Stimulated activated CD4-positive, alpha-beta T cell treated with anti-CD3 and anti-CD28 coated beads, TNF-alpha, amount 100 ng/mL, for 48 hours (primary cell): ENCODE measurements at regions not wholly inside any gene's neighbourhood (a gene's known extent, or its start where the extent isn't known, plus 50 kb on each side); places are given as distances from the start of the nearest gene placed in this dataset.

Experiments used
- DNase-seq, 3 donors: peaks; one replicate each; pipeline ENCODE4 v3.0.0-alpha.2; 2020; ENCODE audit warnings: low read depth in 3 of 3

DNA sequence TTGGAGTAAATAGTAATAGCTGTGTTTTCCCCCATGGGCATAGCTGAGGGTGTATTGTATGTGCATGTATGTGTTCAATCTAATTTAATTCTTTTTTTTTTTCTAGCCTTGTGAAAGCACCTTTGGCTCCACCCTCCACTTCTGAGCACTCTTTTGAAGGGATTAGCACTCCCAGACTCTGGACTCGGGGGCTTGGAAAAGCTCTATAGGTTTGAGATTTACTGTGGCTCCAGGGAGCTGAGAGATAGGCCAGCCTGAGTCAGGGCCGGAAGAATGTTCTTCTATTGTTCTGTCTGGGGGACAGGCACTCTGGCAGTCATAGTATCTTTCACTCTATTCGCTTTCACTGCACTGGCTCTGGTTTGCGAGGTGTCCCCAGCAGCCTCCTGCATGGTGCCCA, 540.0 kb upstream of the TBX3 start:
- no peak for DNase-seq

DNA sequence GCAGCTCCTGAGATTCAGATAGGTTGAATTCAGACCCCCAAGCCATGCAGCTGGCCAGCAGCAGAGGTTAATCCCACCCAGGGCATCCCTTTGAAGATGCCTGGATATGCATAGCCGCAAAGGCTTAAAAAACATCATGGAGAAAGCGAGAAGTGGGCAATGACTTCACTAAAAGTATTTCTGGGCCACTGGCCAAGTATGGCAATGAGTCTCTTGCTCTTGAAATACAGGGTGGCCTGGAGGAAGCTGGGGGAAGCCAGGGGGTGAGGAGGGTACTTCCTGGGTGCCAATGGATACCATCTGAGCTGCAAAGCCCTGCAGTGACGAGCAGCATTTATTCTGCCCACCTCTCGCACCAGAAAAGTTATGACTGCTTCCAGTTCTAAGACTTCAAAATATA, 539.3 kb upstream of the TBX3 start:
- DNase-seq: no peak

DNA sequence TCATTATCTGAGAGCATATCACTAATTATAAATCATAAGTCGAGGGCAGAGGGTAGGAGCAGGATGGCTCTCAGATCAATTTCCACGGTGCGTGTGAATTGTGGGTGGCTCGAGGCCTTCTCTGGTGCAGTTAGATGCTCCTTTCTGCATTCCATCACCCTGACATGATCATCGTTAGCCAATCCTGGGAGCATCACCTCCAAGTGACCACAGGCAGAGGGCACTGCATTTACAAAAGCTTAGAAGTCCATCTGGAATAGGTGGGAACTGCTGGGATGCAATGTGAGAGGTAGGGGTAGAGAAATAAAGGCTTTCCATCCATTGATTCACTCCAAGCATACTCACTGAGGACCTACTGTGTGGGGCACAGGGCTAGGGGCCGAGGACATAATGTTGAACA, 538.2 kb upstream of the TBX3 start:
- no peak for DNase-seq

DNA sequence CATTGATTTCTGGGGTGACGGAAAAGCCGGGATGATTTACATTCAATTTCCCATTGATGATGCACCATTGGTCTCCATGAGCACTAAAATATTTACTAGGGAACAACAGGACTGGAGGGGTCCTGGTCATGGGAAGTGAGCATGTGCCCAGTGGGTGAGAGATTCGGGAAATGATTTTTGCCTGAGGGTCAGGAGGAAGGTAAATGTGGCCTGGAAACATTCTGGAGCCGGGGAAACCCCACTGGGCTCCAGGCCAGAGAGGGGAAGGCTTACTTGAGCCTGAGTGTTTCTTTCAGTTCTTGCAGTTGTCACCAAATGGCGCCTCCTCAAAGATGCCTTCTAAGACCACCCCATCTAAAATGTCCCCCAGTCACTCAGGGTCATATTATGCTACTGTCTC, 532.3 kb upstream of the TBX3 start:
- no peak for DNase-seq

DNA sequence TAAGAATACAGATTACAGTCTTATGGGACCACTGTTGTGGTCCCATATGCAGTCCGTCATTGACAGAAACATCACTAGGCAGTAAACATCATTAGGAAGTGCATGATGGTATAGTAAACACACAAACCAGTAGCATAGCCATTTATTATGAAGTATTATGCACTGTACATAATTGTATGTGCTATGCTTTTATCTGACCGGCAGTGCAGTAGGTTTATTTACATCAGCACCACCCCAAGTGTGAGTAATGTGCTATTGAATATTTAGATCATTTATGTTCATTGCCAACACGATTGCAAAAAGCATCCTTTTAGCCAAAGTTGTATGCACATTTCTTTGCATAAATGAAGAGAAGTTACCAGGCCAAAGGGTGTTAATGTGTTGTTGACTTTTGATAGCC, 531.6 kb upstream of the TBX3 start:
- DNase-seq: no peak

DNA sequence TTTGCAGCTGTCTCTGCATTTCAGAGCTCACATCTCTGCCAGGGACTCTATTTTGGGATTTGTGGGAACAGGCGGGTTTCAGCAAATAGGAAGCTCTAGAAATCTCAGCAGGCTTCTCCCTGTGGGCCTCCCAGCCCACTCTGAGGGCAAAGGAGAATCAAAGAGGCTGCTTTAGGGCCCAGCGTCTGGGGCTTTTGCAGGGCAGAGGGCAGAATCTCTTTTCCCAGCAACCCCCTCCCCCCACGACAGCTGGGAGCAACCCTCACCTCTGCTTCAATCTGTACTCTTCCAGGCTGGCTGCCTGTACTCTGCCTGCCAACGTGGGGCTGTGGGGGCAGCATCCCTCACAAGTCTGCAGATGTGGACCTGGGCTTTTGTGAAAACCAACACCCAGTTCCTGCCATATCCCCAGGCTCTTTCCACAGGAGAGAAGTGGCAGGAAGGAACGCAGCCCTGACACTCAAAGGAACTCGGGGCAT, 529.6 kb upstream of the TBX3 start:
- DNase-seq: no peak

DNA sequence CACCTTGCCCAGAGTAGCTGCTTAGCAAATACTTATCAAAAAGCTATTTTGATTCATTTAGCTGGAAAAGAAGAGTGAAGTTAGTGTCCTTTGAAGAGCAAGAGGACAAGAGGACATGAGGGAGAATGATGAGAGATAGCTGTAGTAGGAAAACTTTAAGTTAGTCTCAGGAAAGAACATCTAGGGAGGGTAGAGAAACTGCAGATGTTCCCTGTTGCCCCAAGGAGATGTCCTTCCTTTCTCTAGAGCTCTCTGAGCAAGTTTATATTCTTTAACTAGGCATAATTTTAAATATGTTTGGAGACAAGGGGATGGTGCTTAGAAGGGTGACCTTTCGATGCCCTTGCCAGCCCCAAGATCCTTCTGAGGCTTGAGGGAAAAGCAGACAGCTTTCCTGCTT, 529.1 kb upstream of the TBX3 start:
- no peak for DNase-seq

DNA sequence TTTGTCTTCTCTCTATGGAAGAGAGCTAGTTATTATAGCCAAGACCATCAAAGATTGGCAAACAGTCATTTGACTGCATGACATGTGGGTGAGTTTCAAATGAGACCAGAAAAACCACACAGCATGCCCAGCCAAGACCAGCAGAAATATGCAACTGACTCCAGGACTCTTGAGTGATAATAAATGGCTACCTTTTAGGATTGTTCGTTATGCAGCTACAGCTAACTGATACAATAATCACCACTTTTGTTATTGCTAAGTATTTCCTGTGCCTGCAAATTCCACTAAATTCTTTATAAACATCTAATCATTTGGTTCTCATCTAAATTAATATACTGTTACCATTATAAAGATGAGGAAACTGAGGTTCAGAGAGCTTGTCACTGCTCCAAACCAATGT, 528.4 kb upstream of the TBX3 start:
- no peak for DNase-seq

DNA sequence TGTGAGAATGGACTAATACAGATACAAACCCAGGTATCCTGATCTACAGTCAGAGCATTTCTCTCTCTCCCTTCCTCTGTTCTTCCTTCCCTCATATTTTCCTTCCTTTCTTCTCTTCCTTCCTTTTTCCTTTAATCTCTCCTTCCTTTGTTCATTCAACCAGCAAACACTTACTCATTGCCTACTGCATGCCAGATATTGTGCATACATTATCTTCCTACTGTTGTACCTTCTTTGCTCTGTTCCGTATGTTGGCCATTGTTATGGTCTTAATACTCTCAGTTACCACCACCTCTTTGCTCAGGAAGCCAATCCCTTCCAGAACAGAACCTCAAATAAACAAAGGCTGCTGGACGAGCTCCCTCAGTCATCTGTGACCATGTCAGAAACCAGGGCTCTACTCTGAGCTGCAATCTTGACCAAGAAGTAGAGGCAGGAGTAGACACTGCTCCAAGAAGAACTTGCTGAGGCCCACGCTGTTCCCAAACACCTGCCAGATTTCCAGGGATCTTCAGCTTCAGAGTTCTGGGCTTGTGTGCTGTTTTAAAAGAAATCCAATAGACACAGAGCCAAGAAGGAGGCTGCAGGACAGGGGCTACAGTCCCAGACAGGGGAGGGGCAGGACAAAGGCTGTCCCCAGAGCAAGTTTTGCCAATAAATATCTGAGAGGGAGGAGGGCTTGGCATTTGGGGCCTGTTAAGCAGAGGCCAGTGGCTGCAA, 526.7 kb upstream of the TBX3 start:
- no peak for DNase-seq

DNA sequence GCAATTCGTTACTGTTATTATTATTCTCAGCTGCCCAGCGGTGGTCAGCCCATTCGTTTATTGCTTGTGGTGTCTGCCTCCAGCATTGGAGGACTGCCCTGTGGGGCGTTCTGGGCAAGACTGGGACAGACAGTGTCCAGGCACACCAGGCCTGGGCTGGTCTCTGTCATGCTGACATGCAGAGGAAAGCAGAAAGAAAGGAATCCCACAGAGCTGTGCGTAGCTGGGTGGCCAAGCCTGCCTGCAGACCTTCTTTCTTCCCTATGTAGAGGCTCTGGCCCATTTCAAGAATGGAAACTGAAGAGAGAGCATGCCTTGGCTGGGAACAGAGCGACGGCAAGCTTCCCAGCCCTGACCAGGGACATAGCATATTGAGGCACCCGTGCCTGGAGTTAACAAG, 525.3 kb upstream of the TBX3 start:
- no peak for DNase-seq

DNA sequence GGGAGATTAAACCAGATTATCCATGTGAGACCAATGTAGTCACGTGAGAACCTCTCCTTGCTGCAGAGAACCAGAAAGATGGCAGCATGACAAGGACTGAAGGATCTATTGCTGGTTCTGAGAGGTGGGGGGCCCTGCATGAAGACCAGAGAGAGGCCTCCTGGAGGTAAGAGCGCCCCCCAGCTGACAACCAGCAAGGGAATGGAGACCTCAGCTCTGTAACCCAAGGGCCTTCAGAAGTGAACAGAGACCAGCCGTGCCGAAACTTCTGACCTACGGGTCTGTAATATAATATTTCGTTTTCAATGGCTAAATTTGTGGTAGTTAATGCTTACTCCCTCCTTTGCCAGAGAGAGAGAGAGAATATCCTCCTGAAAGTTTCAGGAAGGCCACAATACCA, 524.1 kb upstream of the TBX3 start:
- DNase-seq: no peak

DNA sequence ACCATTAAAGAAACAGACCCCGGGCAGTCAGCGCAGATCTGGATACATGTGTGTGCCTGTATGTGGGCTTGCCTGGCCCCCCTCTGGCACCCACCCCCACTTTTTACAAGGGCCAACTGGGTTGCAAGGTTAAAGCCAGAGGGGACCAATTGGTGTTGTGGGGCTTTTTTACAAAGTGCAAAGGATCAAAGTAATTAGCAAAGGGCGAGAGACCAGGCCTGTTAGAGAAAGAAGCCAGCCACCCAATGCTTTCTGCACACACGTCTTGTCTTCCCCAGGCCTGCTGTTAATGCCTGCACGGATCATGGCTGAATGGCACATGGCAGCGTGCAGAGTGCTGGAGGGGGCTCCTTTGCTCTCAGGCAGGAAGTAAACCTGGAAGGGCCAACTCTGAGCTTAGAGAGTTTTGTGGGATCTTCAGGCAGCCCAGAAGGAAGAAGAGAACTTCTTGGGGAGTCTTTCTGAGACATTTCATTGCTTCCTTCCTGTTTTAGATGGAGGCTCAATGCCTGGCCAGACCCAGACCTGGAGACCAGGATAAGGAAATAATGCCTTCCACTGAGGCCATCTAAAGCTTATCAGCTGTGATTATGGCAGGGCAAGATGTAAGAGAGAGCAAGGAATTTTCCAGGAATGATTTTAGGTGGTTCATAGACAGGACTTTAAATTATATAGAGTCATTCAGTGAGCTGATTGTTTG, 523.4 kb upstream of the TBX3 start:
- no peak for DNase-seq

DNA sequence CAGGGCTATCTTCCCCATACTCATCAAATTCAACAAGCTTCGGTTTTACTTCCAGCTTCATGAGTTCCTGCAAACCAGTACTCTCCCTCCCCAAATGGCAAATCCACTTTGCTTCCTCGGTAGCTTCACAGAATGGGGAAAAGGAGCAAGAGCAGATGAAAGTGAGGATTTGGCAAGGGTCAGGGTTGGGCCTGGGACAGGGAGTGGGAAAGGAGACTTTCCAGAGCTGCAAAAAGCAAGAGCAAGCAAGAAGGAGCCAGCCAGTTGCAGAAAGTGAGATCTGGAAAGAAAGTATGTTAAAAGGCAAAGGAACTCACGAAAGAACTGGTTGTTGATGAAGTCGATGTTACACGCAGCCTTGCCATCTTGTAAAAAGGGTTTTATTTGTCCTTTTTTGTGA, 522.8 kb upstream of the TBX3 start:
- DNase-seq: no peak

DNA sequence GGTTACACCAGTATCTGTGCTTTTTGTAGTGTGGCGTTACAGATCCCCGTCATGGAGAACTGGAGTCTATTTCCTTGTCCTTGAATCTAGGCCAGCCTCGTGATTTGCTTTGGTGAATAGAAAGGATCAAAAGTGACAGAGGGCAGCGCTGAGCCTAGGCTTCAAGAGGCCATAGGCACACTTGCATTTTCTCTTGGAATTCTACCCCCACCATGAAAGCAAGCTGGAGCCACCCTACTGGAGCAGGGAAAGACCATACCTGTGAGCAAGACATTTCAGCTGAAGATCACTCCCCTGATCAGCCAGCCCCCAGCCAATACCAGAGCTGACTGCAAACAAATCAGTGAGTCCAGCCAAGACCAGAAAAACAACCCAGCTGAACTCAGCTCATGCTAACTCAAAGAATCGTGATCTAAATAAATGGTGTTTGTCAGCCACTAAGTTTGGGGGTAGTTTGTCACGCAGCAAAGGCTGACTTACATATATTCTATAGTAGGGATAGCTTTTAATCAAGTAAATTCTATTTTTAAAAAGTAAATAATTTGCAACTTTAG, 521.9 kb upstream of the TBX3 start:
- DNase-seq: no peak

DNA sequence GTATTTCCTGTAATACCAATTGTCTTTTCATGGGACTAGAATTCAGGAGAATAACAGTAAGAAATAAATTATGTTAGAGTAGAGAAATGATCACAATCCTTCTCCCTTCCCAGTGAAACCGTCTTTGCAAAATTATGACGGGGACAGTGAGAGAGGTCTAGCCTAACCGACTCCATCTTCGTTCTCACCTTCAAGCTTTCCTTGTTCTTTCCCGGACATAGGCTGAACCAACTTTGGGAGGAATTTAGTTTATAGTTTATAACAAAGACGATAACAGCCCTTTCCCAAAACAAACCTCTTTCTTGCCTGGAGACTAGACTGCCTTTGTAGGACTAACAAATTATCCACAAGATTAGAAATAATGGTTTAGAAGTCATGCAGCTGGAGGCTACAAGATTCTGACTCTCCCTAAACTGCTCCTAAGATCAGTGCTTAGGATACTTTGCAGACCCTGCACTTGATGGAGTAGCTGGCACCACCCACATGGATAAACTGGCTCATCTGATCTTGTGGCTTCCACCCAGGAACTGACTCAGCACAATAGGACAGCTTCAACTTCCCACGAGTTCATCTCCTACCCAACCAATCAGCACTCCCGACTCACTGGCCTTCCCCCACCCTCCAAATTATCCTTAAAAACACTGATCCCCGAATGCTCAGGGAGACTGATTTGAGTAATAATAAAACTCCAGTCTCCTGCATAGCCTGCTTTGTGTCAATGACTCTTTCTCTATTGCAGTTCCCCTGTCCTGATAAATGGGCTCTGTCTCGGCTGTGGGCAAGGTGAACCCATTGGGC, 521.2 kb upstream of the TBX3 start:
- DNase-seq: no peak

DNA sequence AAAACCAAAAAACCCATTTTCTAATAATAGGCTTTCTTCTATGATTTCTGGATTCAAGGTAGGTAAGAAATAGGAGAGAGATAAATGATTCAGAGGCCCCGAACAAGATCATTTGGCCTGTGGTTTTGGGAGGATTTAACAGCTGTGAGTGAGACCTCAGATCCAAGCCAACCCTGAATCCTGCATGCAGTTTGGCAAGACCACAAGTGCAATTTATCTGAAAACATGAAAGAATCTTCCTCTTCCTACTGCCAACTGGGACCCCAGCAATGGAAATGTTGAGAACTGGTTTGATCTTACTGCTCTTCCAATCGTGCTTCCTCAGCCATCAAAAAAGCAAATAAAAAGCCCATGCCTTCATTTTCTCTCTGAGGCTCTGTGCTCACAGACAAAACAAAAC, 519.7 kb upstream of the TBX3 start:
- DNase-seq: no peak

DNA sequence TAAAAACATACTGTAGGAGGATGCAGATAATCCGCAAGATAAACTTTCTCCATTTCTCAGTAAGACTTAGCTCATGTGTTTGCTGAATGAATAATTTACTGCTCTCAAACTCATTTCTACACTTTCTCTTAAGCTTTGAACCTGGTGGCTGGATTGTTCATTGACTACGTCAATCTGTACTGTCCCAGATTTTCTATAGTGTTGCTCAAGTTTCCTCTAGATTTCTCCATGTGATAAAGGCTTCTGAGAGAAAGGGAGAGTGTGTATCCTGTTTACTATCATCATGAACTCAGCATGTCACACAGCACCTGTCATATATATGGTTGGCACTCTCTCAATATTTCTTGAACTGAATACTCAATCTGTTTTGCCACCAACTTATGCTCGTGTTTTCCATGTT, 518.0 kb upstream of the TBX3 start:
- no peak for DNase-seq

DNA sequence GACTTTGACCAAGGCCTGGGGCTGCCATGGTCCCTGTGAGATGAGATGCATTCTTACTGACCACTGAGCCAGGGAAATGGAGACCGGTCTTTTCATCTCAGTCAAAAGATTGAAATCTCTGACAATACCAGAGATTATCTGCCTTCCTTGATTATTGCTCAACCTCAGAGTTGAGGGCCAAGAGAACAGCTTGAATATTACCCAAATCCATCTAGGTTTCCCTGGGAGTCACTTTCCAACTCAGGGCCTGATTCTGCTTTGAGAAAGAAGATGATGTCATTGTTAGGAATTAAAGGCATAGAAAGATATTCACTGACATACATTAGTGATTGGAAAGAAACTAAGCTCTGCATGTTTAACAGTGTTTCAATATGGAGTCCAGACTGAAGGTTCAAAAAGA, 515.9 kb upstream of the TBX3 start:
- DNase-seq: no peak

DNA sequence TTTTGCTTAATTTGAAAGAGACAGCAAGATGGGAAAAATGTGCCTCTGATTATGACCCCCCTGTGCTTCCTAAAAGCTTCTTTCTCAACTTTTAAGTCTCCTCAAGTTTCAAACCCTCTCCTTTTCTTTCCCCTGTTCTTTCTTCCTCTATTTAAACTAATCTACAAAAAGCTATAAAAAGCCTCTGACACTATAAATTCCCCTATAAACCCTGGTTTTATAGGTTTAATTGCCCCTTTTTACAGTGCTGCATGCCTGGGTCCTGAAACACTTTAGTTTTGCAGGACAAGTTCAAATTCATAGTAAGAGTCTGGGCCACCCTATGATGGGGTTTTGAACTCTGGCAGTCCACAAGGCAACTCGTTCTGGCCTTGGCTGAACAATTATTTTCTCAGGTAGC, 510.9 kb upstream of the TBX3 start:
- DNase-seq: no peak

DNA sequence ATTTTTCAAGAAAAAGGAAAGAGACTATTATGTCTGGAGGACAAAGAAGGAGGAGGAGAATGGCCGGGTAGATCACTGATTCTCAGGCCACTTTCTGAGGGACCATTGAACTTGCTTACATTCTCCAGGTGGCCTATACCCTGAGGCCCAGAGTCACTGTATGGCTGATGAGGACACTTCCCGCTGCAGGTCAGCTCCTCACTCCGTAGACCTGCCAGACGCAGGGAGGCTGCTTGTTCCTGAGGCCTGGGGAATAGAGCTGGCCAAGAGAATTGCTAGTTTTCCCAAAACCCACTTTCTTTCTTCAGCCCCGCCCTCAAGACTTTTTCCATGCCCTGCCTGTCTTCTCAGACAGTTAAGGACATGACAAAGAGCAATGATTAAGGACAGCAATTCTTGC, 510.5 kb upstream of the TBX3 start:
- DNase-seq: no peak

DNA sequence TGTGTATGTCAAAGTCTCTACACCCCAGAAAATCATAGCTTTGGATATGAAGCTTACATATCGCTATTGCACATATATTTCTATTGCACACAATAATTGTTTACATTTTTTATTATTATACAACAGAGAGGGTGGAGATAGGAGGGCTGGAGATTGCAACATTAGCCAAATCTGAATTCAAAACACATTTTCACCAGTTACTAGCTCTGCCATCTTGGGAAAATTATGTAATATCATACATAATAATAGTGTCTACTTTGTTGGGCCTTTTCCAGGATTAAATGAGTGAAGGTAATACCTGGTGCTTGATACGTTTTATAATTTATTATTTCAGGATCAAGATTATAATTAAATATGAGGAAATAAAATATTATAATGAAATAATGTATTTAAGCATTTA, 507.4 kb upstream of the TBX3 start:
- DNase-seq: no peak

DNA sequence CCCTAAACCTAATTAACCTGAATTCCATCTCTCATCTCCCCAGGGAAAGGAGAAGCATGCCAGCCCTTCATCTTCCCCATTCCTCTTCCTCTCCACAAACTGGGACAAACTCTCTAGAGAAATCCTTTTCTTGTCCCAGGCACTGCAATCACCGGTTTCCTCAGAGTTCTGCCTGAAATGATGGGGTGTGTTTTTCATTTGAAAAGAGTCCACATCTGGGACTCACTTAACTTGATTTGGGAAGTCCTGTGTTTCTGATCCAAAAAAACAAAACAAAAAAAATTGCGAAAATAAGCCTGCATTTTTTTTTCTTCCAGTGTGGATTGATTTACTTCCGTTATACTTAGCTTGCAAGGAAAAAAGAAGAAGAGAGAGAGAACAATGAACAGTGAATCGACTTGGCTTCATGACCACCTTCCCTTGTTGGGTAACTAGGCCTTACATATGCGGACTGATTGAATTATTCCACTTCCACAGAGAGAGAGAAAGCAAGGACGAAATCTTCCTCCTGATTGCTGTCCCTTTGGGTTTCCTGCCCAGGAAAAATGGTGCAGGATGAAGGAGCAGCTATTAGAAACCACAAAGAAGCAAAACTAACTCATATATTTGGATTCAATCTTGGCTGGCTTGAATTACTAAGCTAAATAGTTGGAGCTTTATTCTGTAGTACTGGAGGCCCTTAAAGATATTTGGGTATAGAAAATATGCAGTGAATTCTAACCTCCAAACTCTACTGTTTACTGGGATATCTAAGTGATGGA, 506.2 kb upstream of the TBX3 start:
- no peak for DNase-seq
